Spleen (tissue), 7 donors: ENCODE measurements at regions not wholly inside any gene's neighbourhood (a gene's known extent, or its start where the extent isn't known, plus 50 kb on each side); places are given as distances from the start of the nearest gene placed in this dataset.

Experiments used
- CTCF ChIP-seq, 11 experiments: fragments of 200-600 bp in 7 of 11; fragments of 450-650 bp in 4 of 11; sonication (generic) in 4 of 11; IDR thresholded peaks in 8 of 11; conservative IDR thresholded peaks in 3 of 11; 1 replicate in 7 of 11; 2 replicates in 4 of 11; pipeline versions ENCODE4 v1.4.0 to v1.8.0; 2016 to 2021; ENCODE audit warnings: antibody characterized with exemption in 11 of 11, inconsistent platforms in 4 of 11, mild to moderate bottlenecking in 1 of 11
- POLR2A ChIP-seq, 3 donors: fragments of 450-650 bp; IDR thresholded peaks; one replicate each; pipeline ENCODE4 v1.5.1; 2017; ENCODE audit warnings: antibody characterized with exemption in 3 of 3, mild to moderate bottlenecking in 1 of 3
- POLR2AphosphoS5 ChIP-seq, 3 donors: sonication (generic); formaldehyde crosslinking; IDR thresholded peaks; one replicate each; pipeline ENCODE4 v1.5.1; 2017; ENCODE audit warnings: antibody characterized with exemption in 3 of 3
- donor health status: DM: no; HTN: no; CAD: no; lungs with moderate emphysema.
- donor health status: DM: no; HTN: no; CAD: no.
- donor health status: DM: no; HTN: no; CAD: no.

GRCh38 chr6:130715058-130715457, 112.1 kb upstream of the SMLR1 start:
- TF ChIP-seq CTCF (IDR thresholded peaks at IDR 0.05 in 8 of 11, conservative IDR thresholded peaks at IDR 0.05 in 3 of 11) (no peak), POLR2A (IDR thresholded peaks at IDR 0.05) (no peak), POLR2AphosphoS5 (IDR thresholded peaks at IDR 0.05) (no peak)
